H1 (cell line): ENCODE measurements at regions not wholly inside any gene's neighbourhood (a gene's known extent, or its start where the extent isn't known, plus 50 kb on each side); places are given as distances from the start of the nearest gene placed in this dataset.

Source experiments
- CTCF ChIA-PET: fragments of 300-600 bp; sonication (Branson Sonifier 250); formaldehyde crosslinking; loops from one replicate; lab custom pipeline; 2021; ENCODE audit not compliant: partially characterized antibody; lab: Charles Lee
- POLR2A ChIA-PET: fragments of 300-600 bp; sonication (Branson Sonifier 250); formaldehyde crosslinking; loops from one replicate; lab custom pipeline; 2021; ENCODE audit warnings: inconsistent platforms; ENCODE audit not compliant: partially characterized antibody; lab: Charles Lee
- DNase-seq, 2 experiments: peaks; one replicate each; pipeline versions ENCODE4 v3.0.0 to v3.0.0-alpha.2; 2010 to 2022; ENCODE audit warnings: low spot score in 2 of 2, low read depth in 1 of 2, mixed read lengths in 1 of 2
- FAIRE-seq: peaks from 2 replicates; lab custom pipeline; 2011; peaks lifted over from hg19 to GRCh38; lab: Jason Lieb, UNC
- H2AFZ ChIP-seq: 2 replicates; pipeline ENCODE4 v1.8.1; 2012; ENCODE audit warnings: low read length, inconsistent platforms
- H2AK5ac ChIP-seq: 2 replicates; pipeline ENCODE4 v1.6.1; 2013; ENCODE audit warnings: low read depth, low read length
- H2BK120ac ChIP-seq: replicated peaks from 2 replicates; pipeline ENCODE3; 2013; ENCODE audit warnings: low read depth, low read length, inconsistent platforms
- H2BK12ac ChIP-seq: 2 replicates; pipeline ENCODE4 v1.6.1; 2013; ENCODE audit warnings: low read depth, low read length
- H2BK15ac ChIP-seq: 2 replicates; pipeline ENCODE4 v1.6.1; 2013; ENCODE audit warnings: low read length
- H2BK20ac ChIP-seq: 2 replicates; pipeline ENCODE4 v1.6.1; 2013; ENCODE audit warnings: low read length
- H2BK5ac ChIP-seq: 2 replicates; pipeline ENCODE4 v1.6.1; 2013; ENCODE audit warnings: low read depth, low read length
- H3K14ac ChIP-seq: 2 replicates; pipeline ENCODE4 v1.6.1; 2013; ENCODE audit warnings: inconsistent platforms; ENCODE audit not compliant: insufficient read length
- H3K18ac ChIP-seq: 2 replicates; pipeline ENCODE4 v1.6.1; 2013; ENCODE audit warnings: low read length; ENCODE audit errors: extremely low read depth
- H3K23ac ChIP-seq: 2 replicates; pipeline ENCODE4 v1.6.1; 2013; ENCODE audit warnings: inconsistent platforms; ENCODE audit not compliant: insufficient read length
- H3K23me2 ChIP-seq: 2 replicates; pipeline ENCODE4 v1.6.1; 2013; ENCODE audit warnings: low read depth, low read length
- H3K27ac ChIP-seq: 2 replicates; pipeline ENCODE4 v1.6.1; 2011; ENCODE audit warnings: low read depth, low read length, inconsistent platforms
- H3K27me3 ChIP-seq, 4 experiments: replicated peaks in 1 of 4; 1 replicate in 1 of 4; 2 replicates in 3 of 4; pipeline versions ENCODE4 v1.6.1 to v1.8.1; 2011 to 2013; ENCODE audit warnings: low read length in 3 of 4, mild to moderate bottlenecking in 3 of 4, inconsistent platforms in 2 of 4, mixed read lengths in 2 of 4, moderate library complexity in 1 of 4; ENCODE audit not compliant: control insufficient read depth in 3 of 4, insufficient read depth in 3 of 4; ENCODE audit errors: extremely low read depth in 1 of 4
- H3K36me3 ChIP-seq, 4 experiments: 2 replicates each; pipeline versions ENCODE4 v1.6.1 to v1.8.1; 2011 to 2013; ENCODE audit warnings: mild to moderate bottlenecking in 4 of 4, low read length in 3 of 4, moderate library complexity in 2 of 4, control low read depth in 1 of 4, inconsistent platforms in 1 of 4; ENCODE audit not compliant: insufficient read depth in 4 of 4, control insufficient read depth in 2 of 4
- H3K4ac ChIP-seq: replicated peaks from 2 replicates; pipeline ENCODE3; 2013; ENCODE audit warnings: low read length, low read depth, mixed read lengths, inconsistent platforms; ENCODE audit not compliant: insufficient read length
- H3K4me1 ChIP-seq, 4 experiments: replicated peaks in 1 of 4; 1 replicate in 1 of 4; 2 replicates in 3 of 4; pipeline versions ENCODE4 v1.6.1 to v1.8.1; 2011 to 2013; ENCODE audit warnings: low read length in 3 of 4, inconsistent platforms in 2 of 4, mixed read lengths in 1 of 4; ENCODE audit not compliant: insufficient read depth in 4 of 4, control insufficient read depth in 3 of 4
- H3K4me2 ChIP-seq, 2 experiments: 2 replicates each; pipeline versions ENCODE4 v1.6.1 to v1.8.1; 2011 to 2013; ENCODE audit warnings: low read depth in 2 of 2, low read length in 2 of 2, control low read depth in 1 of 2, inconsistent platforms in 1 of 2, mild to moderate bottlenecking in 1 of 2; ENCODE audit not compliant: insufficient read depth in 1 of 2
- H3K4me3 ChIP-seq, 4 experiments: fragments of 200-600, 300-600 bp in 1 of 4; sonication (generic), shearing (Covaris generic), sonication (Bioruptor Twin) in 1 of 4; 2 replicates each; pipeline versions ENCODE4 v1.5.1 to v1.8.1; 2011 to 2016; ENCODE audit warnings: low read length in 4 of 4, low read depth in 3 of 4, control low read depth in 2 of 4, inconsistent platforms in 2 of 4, mild to moderate bottlenecking in 2 of 4, mixed read lengths in 1 of 4, moderate library complexity in 1 of 4; ENCODE audit not compliant: insufficient read depth in 2 of 4; ENCODE audit errors: extremely low read depth in 1 of 4
- H3K56ac ChIP-seq: replicated peaks from 2 replicates; pipeline ENCODE3; 2013; ENCODE audit warnings: low read depth, mild to moderate bottlenecking, mixed read lengths, low read length, inconsistent platforms; ENCODE audit not compliant: insufficient read length
- H3K79me1 ChIP-seq: 2 replicates; pipeline ENCODE4 v1.6.1; 2013; ENCODE audit warnings: low read depth, low read length, control low read depth
- H3K79me2 ChIP-seq, 2 experiments: 2 replicates each; pipeline versions ENCODE4 v1.6.1 to v1.8.1; 2012 to 2013; ENCODE audit warnings: low read length in 2 of 2, mild to moderate bottlenecking in 2 of 2, inconsistent platforms in 1 of 2; ENCODE audit not compliant: insufficient read depth in 2 of 2, control insufficient read depth in 1 of 2
- H3K9ac ChIP-seq, 4 experiments: replicated peaks in 1 of 4; 1 replicate in 1 of 4; 2 replicates in 3 of 4; pipeline versions ENCODE4 v1.6.1 to v1.8.1; 2011 to 2013; ENCODE audit warnings: low read depth in 3 of 4, low read length in 3 of 4, control low read depth in 2 of 4, mild to moderate bottlenecking in 2 of 4, moderate library complexity in 2 of 4, inconsistent platforms in 1 of 4; ENCODE audit errors: extremely low read depth in 1 of 4
- H3K9me3 ChIP-seq, 2 experiments: 2 replicates each; pipeline versions ENCODE4 v1.6.1 to v1.8.1; 2012 to 2013; ENCODE audit warnings: mild to moderate bottlenecking in 2 of 2, moderate library complexity in 2 of 2, control low read depth in 1 of 2, inconsistent platforms in 1 of 2, low read depth in 1 of 2, low read length in 1 of 2, mixed read lengths in 1 of 2; ENCODE audit not compliant: insufficient read depth in 2 of 2
- H4K20me1 ChIP-seq, 2 experiments: replicated peaks in 1 of 2; 2 replicates each; pipeline versions ENCODE3 to v1.8.1; 2011 to 2013; ENCODE audit warnings: inconsistent platforms in 2 of 2, low read length in 2 of 2, mild to moderate bottlenecking in 1 of 2; ENCODE audit not compliant: insufficient read depth in 2 of 2, control insufficient read depth in 1 of 2
- H4K5ac ChIP-seq: 2 replicates; pipeline ENCODE4 v1.6.1; 2013; ENCODE audit warnings: low read length, low read depth, mixed read lengths, inconsistent platforms; ENCODE audit not compliant: insufficient read length
- H4K8ac ChIP-seq: 2 replicates; pipeline ENCODE4 v1.8.0; 2013; ENCODE audit warnings: mild to moderate bottlenecking, moderate library complexity, low read length, inconsistent platforms; ENCODE audit not compliant: insufficient read depth; ENCODE audit errors: extremely low read depth
- H4K91ac ChIP-seq: replicated peaks from 2 replicates; pipeline ENCODE3; 2013; ENCODE audit warnings: low read length, mixed read lengths, inconsistent platforms; ENCODE audit not compliant: insufficient read length
- JUND ChIP-seq: IDR thresholded peaks from 2 replicates; pipeline ENCODE4 v1.6.1; 2011; ENCODE audit warnings: mild to moderate bottlenecking, improper control_type of control experiment, low read length
- PHF8 ChIP-seq: fragments of 200-600 bp; sonication (generic); conservative IDR thresholded peaks from 2 replicates; pipeline ENCODE4 v1.7.1; 2012; ENCODE audit warnings: low read depth, mild to moderate bottlenecking, inconsistent platforms, low read length, moderate library complexity
- SIX5 ChIP-seq: IDR thresholded peaks from 2 replicates; pipeline ENCODE4 v1.6.1; 2011; ENCODE audit warnings: mild to moderate bottlenecking, low read depth, low read length
- TAF1 ChIP-seq: IDR thresholded peaks from 2 replicates; pipeline ENCODE4 v1.6.1; 2011; ENCODE audit warnings: mild to moderate bottlenecking, low read depth, low read length
- WGBS, 2 experiments: shearing (Covaris generic) in 1 of 2; methylation state at CpG; one replicate each; pipeline versions ENCODE4 v1.1.6 to v1.1.7; 2013 to 2015; ENCODE audit warnings: low lambda C conversion rate in 2 of 2, mixed read lengths in 2 of 2, inconsistent platforms in 1 of 2, low coverage in 1 of 2, missing lambda C conversion rate in 1 of 2; ENCODE audit not compliant: insufficient replicate concordance in 2 of 2, insufficient coverage in 1 of 2, insufficient read length in 1 of 2; ENCODE audit errors: extremely low coverage in 1 of 2, missing lambda C conversion rate in 1 of 2; 5-methylcytosine and 5-hydroxymethylcytosine counted together

GRCh38 chr9:33628865-33629410, 104.9 kb downstream of the ANKRD18B start:
- WGBS, 2 experiments = 92% methylated on average over 6 of the region's 6 CpGs; no CpG with 5 or more reads in 1 of the 2 experiments
- Histone ChIP-seq H3K23me2 (no peaks in the 10 kb centered on the region), H4K91ac (no peak overlapping the region), H3K27ac (no peak overlapping the region), H3K4me2 (no peak overlapping the region), H2BK5ac (no peak overlapping the region), H3K36me3 (no peaks in the 10 kb centered on the region), H4K20me1 (no peaks in the 10 kb centered on the region), H2AK5ac (no peak overlapping the region)
- CTCF ChIA-PET = interaction anchor here (1.0 to 16.0 kb wide), 12 partner anchors 9 to 102 kb away, joined by 3 to 402 read pairs (median 4); no protein-coding TSS in a partner anchor
- POLR2A ChIA-PET = no interaction called here
- FAIRE-seq = no peak
- TF ChIP-seq JUND (no peak), SIX5 (no peak), PHF8 (no peak), TAF1 (no peak)
- TF ChIP-seq, all 59 proteins: peak for 0
- H4K8ac ChIP-seq = no peak overlapping the region
- no peaks in the 10 kb centered on the region for H3K9me3 ChIP-seq
- no peak overlapping the region for H3K18ac ChIP-seq
- H2BK12ac ChIP-seq = no peak overlapping the region
- no peaks in the 10 kb centered on the region for H3K79me2 ChIP-seq
- H4K5ac ChIP-seq = no peak overlapping the region
- no peak overlapping the region for H2BK20ac ChIP-seq
- H3K79me1 ChIP-seq = no peaks in the 10 kb centered on the region
- H3K14ac ChIP-seq = no peak overlapping the region
- no peak overlapping the region for H3K4me3 ChIP-seq
- no peak overlapping the region for H3K56ac ChIP-seq
- H3K23ac ChIP-seq = no peak overlapping the region
- H3K4me1 ChIP-seq = no peaks in the 10 kb centered on the region
- H2BK120ac ChIP-seq = no peak overlapping the region
- H3K4ac ChIP-seq = no peak overlapping the region
- H2AFZ ChIP-seq = no peak overlapping the region
- no peak overlapping the region for H3K9ac ChIP-seq
- no peaks in the 10 kb centered on the region for H3K27me3 ChIP-seq
- DNase-seq = no peak
- no peak overlapping the region for H2BK15ac ChIP-seq
